K562 (cell line): ENCODE measurements at regions not wholly inside any gene's neighbourhood (a gene's known extent, or its start where the extent isn't known, plus 50 kb on each side); places are given as distances from the start of the nearest gene placed in this dataset.

ENCODE experiments used
- ATAC-seq: fragments of 200-7000 bp; cut with Tn5 transposase; 3 replicates; pipeline ENCODE4 v1.9.1; 2020; ENCODE audit warnings: moderate library complexity
- BruUV-seq: library from RNA; stranded (reverse); fragments of 400-500 nt; replicated peaks from 2 replicates; lab custom pipeline; 2021; lab: Mats Ljungman, UMichigan
- CTCF ChIA-PET: fragments of 300-600 bp; formaldehyde crosslinking; extraction: SDS; loops from one replicate; lab custom pipeline; 2021; ENCODE audit warnings: low intra/inter-chr PET ratio; lab: Yijun Ruan, JAX
- POLR2A ChIA-PET: fragments of 300-600, 350-650 bp; sonication (Branson Sonifier 250); formaldehyde crosslinking; extraction: SDS; loops from one replicate; lab custom pipeline; 2021; ENCODE audit warnings: antibody characterized with exemption, inconsistent platforms; lab: Yijun Ruan, JAX
- DNase-seq, 4 experiments: peaks; one replicate each; pipeline versions ENCODE4 v3.0.0 to v3.0.0-alpha.2; 2011 to 2018; ENCODE audit warnings: low spot score in 3 of 4, mixed read lengths in 3 of 4; ENCODE audit errors: extremely low read depth in 1 of 4
- FAIRE-seq: peaks from 2 replicates; lab custom pipeline; 2011; peaks lifted over from hg19 to GRCh38; lab: Jason Lieb, UNC
- H2AFZ ChIP-seq: 2 replicates; pipeline ENCODE4 v1.6.0; 2011; ENCODE audit warnings: low read depth, low read length, control low read depth, inconsistent platforms
- H3K27ac ChIP-seq: fragments of 200-600 bp; 3 replicates; pipeline ENCODE4 v1.8.0; 2011; ENCODE audit warnings: low read depth, mild to moderate bottlenecking, control low read depth, inconsistent platforms, low read length, moderate library complexity, mixed read lengths; ENCODE audit errors: extremely low read depth
- H3K27me3 ChIP-seq, 2 experiments: fragments of 300-600 bp in 1 of 2; 2 replicates in 1 of 2; 3 replicates in 1 of 2; pipeline versions ENCODE4 v1.6.0 to v1.8.0; 2011; ENCODE audit warnings: inconsistent platforms in 2 of 2, low read length in 2 of 2, mild to moderate bottlenecking in 1 of 2, mixed read lengths in 1 of 2, moderate library complexity in 1 of 2; ENCODE audit not compliant: control insufficient read depth in 2 of 2, insufficient read depth in 2 of 2
- H3K36me3 ChIP-seq: fragments of 300-600 bp; 3 replicates; pipeline ENCODE4 v1.8.0; 2011; ENCODE audit warnings: mild to moderate bottlenecking, low read length, inconsistent platforms; ENCODE audit not compliant: control insufficient read depth, insufficient read depth
- H3K4me1 ChIP-seq, 2 experiments: fragments of 200-600 bp in 1 of 2; replicated peaks in 1 of 2; 2 replicates in 1 of 2; 3 replicates in 1 of 2; pipeline versions ENCODE4 v1.5.1 to v1.8.0; 2011; ENCODE audit warnings: inconsistent platforms in 2 of 2, low read length in 2 of 2, mild to moderate bottlenecking in 1 of 2, mixed read lengths in 1 of 2, moderate library complexity in 1 of 2; ENCODE audit not compliant: control insufficient read depth in 2 of 2, insufficient read depth in 2 of 2
- H3K4me2 ChIP-seq: 2 replicates; pipeline ENCODE4 v1.6.1; 2011; ENCODE audit warnings: low read length, control low read depth, inconsistent platforms, mixed read lengths; ENCODE audit not compliant: insufficient read depth
- H3K4me3 ChIP-seq: fragments of 200-600 bp; sonication (generic), shearing (Covaris generic); 2 replicates; pipeline ENCODE4 v1.5.1; 2016; ENCODE audit warnings: control low read depth, inconsistent platforms
- H3K79me2 ChIP-seq: fragments of 200-600 bp; 3 replicates; pipeline ENCODE4 v1.8.0; 2011; ENCODE audit warnings: low read length, inconsistent platforms; ENCODE audit not compliant: control insufficient read depth, insufficient read depth
- H3K9ac ChIP-seq, 2 experiments: 2 replicates each; pipeline versions ENCODE4 v1.6.0 to v1.6.1; 2011; ENCODE audit warnings: low read depth in 2 of 2, low read length in 2 of 2, control low read depth in 1 of 2, inconsistent platforms in 1 of 2, mild to moderate bottlenecking in 1 of 2, mixed read lengths in 1 of 2; ENCODE audit not compliant: insufficient read depth in 1 of 2
- H3K9me1 ChIP-seq: one replicate; pipeline ENCODE4 v1.6.0; 2011; ENCODE audit warnings: inconsistent platforms, mild to moderate bottlenecking, low read length, moderate library complexity; ENCODE audit not compliant: control insufficient read depth, insufficient read depth
- H3K9me3 ChIP-seq: replicated peaks from 2 replicates; pipeline ENCODE4 v1.5.1; 2011; ENCODE audit warnings: low read depth, low read length, inconsistent platforms; ENCODE audit not compliant: control insufficient read depth, insufficient read depth
- H4K20me1 ChIP-seq: replicated peaks from 2 replicates; pipeline ENCODE4 v1.6.1; 2011; ENCODE audit warnings: low read length, inconsistent platforms, mixed read lengths; ENCODE audit not compliant: control insufficient read depth, insufficient read depth
- ADNP ChIP-seq: fragments of 200-800 bp; sonication (Bioruptor generic); IDR thresholded peaks from 2 replicates; pipeline ENCODE4 v1.6.1; 2016; ENCODE audit warnings: missing genetic modification characterization, missing compliant biosample characterization
- ETV5 ChIP-seq: sonication (generic); formaldehyde crosslinking; IDR thresholded peaks from 2 replicates; pipeline ENCODE4 v1.4.0; 2020; ENCODE audit warnings: low read depth, mild to moderate bottlenecking, missing genetic modification reagents
- FOXJ2 ChIP-seq: fragments of 200-800 bp; sonication (Bioruptor generic); IDR thresholded peaks from 2 replicates; pipeline ENCODE4 v1.6.1; 2016; ENCODE audit warnings: missing genetic modification characterization, missing compliant biosample characterization
- HSF4 ChIP-seq: fragments of 250-450 bp; sonication (Bioruptor Pico); IDR thresholded peaks from 2 replicates; pipeline ENCODE4 v2.1.2; 2022; ENCODE audit warnings: mild to moderate bottlenecking, moderate library complexity, borderline replicate concordance
- MEIS2 ChIP-seq: fragments of 450-650 bp; IDR thresholded peaks from 2 replicates; pipeline ENCODE4 v1.6.1; 2014; ENCODE audit warnings: mild to moderate bottlenecking; ENCODE audit not compliant: partially characterized antibody
- NR2C2 ChIP-seq, 2 experiments: fragments of 200-800 bp in 1 of 2; sonication (Bioruptor generic) in 1 of 2; sonication (generic) in 1 of 2; formaldehyde crosslinking in 1 of 2; IDR thresholded peaks; 2 replicates each; pipeline versions ENCODE4 v1.6.1 to v1.8.0; 2016 to 2022; ENCODE audit warnings: mild to moderate bottlenecking in 1 of 2, missing compliant biosample characterization in 1 of 2, missing genetic modification characterization in 1 of 2, missing genetic modification reagents in 1 of 2
- PKNOX1 ChIP-seq: fragments of 450-650 bp; IDR thresholded peaks from 2 replicates; pipeline ENCODE4 v1.6.1; 2016
- RHOXF2B ChIP-seq: fragments of 250-450 bp; sonication (Bioruptor Pico); conservative IDR thresholded peaks from 2 replicates; pipeline ENCODE4 v1.5.1; 2021
- TCF7 ChIP-seq: sonication (generic); IDR thresholded peaks from 2 replicates; pipeline ENCODE4 v1.6.1; 2016; ENCODE audit warnings: antibody characterized with exemption, borderline replicate concordance
- TEAD4 ChIP-seq, 2 experiments: sonication (generic) in 1 of 2; formaldehyde crosslinking in 1 of 2; IDR thresholded peaks; 2 replicates each; pipeline versions ENCODE4 v1.6.1 to v1.8.0; 2012 to 2022; ENCODE audit warnings: borderline replicate concordance in 1 of 2, inconsistent platforms in 1 of 2, low read length in 1 of 2, mild to moderate bottlenecking in 1 of 2, missing genetic modification reagents in 1 of 2
- XRCC4 ChIP-seq: IDR thresholded peaks from one replicate; pipeline ENCODE4 v1.6.1; 2011; ENCODE audit not compliant: insufficient read depth, insufficient read length; ENCODE audit errors: extremely low read depth
- ZNF239 ChIP-seq: fragments of 250-450 bp; sonication (Bioruptor Pico); IDR thresholded peaks from 2 replicates; pipeline ENCODE4 v1.4.0; 2020; ENCODE audit warnings: mild to moderate bottlenecking
- ZNF316 ChIP-seq: fragments of 450-650 bp; IDR thresholded peaks from 2 replicates; pipeline ENCODE4 v1.6.1; 2016
- ZNF436 ChIP-seq: fragments of 250-450, 450-650 bp; sonication (Bioruptor Pico); formaldehyde crosslinking; IDR thresholded peaks from 2 replicates; pipeline ENCODE4 v1.7.0; 2020; ENCODE audit warnings: mild to moderate bottlenecking
- ZNF551 ChIP-seq: fragments of 250-450 bp; sonication (Bioruptor Pico); IDR thresholded peaks from 2 replicates; pipeline ENCODE4 v1.5.0; 2021; ENCODE audit warnings: mild to moderate bottlenecking, moderate library complexity
- ZNF695 ChIP-seq: fragments of 450-650 bp; formaldehyde crosslinking; IDR thresholded peaks from 2 replicates; pipeline ENCODE4 v1.4.0; 2020; ENCODE audit warnings: mild to moderate bottlenecking, moderate library complexity
- WGBS: fragments of 100-300 bp; shearing (Covaris generic); methylation state at CpG from one replicate; pipeline ENCODE4 v1.1.6; 2016; ENCODE audit warnings: low coverage, mixed read lengths; ENCODE audit not compliant: insufficient coverage; ENCODE audit errors: missing lambda C conversion rate; 5-methylcytosine and 5-hydroxymethylcytosine counted together
- in situ Hi-C: fragments of 300-500 bp; cut with MboI; formaldehyde crosslinking; loops from 4 replicates; pipeline ENCODE4 v1.15.0; 2018; ENCODE audit warnings: inconsistent platforms, mixed read lengths
- intact Hi-C: fragments of 100-400 bp; cut with micrococcal nuclease; formaldehyde crosslinking; loops from 2 replicates; pipeline ENCODE4 v1.14.2; 2022
- TF ChIP-seq, protein P1 (sequence below): fragments of 250-450 bp; sonication (Bioruptor Pico); IDR thresholded peaks from 2 replicates; pipeline ENCODE4 v1.8.0; 2022; ENCODE audit warnings: moderate library complexity, mild to moderate bottlenecking, inconsistent platforms
- TF ChIP-seq, protein P2 (sequence below): fragments of 450-650 bp; formaldehyde crosslinking; IDR thresholded peaks from 2 replicates; pipeline ENCODE4 v1.4.0; 2020; ENCODE audit warnings: mild to moderate bottlenecking, moderate library complexity
- TF ChIP-seq, protein P3 (sequence below): fragments of 450-650 bp; formaldehyde crosslinking; IDR thresholded peaks from 2 replicates; pipeline ENCODE4 v1.4.0; 2020; ENCODE audit warnings: mild to moderate bottlenecking, mixed read lengths

DNA sequence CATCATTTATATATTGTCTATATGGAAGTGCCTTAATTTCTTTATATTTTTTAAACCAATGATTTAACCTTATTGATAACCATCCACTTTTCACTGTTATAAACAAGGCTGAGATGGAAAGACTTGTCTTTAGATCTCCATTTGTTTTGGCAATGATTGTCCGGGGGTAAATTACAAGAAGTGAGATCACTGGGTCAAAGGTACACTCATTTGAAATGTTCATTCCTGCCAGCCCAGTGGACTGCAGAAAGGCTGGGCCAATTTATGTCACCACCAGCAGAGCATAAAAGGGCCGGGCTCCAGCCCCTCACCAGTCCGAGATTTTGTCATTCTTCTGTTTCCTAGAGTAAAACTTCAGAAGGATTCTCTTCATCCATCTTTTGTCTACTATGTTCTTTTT is 93.6 kb upstream of the NEO1 start (continued):
- no peak for TF ChIP-seq ZNF239 (CRISPR knock-in tag)

DNA sequence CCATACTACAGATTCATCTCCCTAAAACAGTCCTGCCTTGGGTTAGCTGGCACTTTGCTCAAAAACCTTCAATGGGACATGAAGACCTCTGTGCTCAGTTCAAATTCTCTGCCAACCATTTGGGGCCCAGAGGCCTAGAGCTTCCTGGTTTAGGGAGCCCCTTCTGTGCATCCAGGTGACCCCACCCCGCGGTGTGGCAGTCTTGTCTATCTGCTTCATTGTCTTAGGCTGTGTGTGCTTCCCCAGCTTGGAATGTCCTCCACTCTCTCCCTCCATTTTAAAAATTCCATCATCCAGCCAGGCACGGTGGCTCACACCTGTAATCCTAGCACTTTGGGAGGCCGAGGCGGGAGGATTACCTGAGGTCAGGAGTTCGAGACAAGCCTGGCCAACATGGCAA is 99.0 kb upstream of the NEO1 start:
- Histone ChIP-seq H3K4me1 (no peaks in the 10 kb centered on the region), H3K9me3 (no peaks in the 10 kb centered on the region), H2AFZ (no peak overlapping the region), H3K4me2 (no peak overlapping the region), H3K36me3 (no peaks in the 10 kb centered on the region), H3K27ac (no peak overlapping the region), H3K27me3 (no peaks in the 10 kb centered on the region), H4K20me1 (no peaks in the 10 kb centered on the region), H3K4me3 (no peak overlapping the region), H3K79me2 (no peaks in the 10 kb centered on the region), H3K9me1 (no peaks in the 10 kb centered on the region), H3K9ac (no peak overlapping the region)
- FAIRE-seq (no peak), ATAC-seq (no peak), DNase-seq (no peak)
- no TSS peak for BruUV-seq
- TF ChIP-seq NR2C2 (CRISPR knock-in tag; IDR thresholded peaks at IDR 0.05) (no peak), NR2C2 (tag; IDR thresholded peaks at IDR 0.05) (no peak), ETV5 (no peak), TEAD4 (IDR thresholded peaks at IDR 0.05; ENCODE audit: low read length) (no peak), TEAD4 (CRISPR knock-in tag; IDR thresholded peaks at IDR 0.05; ENCODE audit: borderline replicate concordance) (no peak), FOXJ2 (tag) (no peak), XRCC4 (no peak), MEIS2 (no peak), ZNF695 (CRISPR knock-in tag) (no peak), ZNF551 (CRISPR knock-in tag) (no peak), TCF7 (no peak), ADNP (no peak), ZNF316 (no peak), PKNOX1 (no peak), RHOXF2B (no peak), ZNF436 (no peak), HSF4 (no peak)
- TF ChIP-seq, protein P1, sequence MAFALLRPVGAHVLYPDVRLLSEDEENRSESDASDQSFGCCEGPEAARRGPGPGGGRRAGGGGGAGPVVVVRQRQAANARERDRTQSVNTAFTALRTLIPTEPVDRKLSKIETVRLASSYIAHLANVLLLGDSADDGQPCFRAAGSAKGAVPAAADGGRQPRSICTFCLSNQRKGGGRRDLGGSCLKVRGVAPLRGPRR: no peak
- TF ChIP-seq, protein P2, sequence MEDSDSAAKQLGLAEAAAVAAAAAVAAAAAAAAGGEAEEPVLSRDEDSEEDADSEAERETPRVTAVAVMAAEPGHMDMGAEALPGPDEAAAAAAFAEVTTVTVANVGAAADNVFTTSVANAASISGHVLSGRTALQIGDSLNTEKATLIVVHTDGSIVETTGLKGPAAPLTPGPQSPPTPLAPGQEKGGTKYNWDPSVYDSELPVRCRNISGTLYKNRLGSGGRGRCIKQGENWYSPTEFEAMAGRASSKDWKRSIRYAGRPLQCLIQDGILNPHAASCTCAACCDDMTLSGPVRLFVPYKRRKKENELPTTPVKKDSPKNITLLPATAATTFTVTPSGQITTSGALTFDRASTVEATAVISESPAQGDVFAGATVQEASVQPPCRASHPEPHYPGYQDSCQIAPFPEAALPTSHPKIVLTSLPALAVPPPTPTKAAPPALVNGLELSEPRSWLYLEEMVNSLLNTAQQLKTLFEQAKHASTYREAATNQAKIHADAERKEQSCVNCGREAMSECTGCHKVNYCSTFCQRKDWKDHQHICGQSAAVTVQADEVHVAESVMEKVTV (CRISPR knock-in tag): no peak
- TF ChIP-seq, protein P3, sequence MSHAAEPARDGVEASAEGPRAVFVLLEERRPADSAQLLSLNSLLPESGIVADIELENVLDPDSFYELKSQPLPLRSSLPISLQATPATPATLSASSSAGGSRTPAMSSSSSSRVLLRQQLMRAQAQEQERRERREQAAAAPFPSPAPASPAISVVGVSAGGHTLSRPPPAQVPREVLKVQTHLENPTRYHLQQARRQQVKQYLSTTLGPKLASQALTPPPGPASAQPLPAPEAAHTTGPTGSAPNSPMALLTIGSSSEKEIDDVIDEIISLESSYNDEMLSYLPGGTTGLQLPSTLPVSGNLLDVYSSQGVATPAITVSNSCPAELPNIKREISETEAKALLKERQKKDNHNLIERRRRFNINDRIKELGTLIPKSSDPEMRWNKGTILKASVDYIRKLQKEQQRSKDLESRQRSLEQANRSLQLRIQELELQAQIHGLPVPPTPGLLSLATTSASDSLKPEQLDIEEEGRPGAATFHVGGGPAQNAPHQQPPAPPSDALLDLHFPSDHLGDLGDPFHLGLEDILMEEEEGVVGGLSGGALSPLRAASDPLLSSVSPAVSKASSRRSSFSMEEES (CRISPR knock-in tag): no peak
- intact Hi-C loops: no loop called here
- ChIA-PET CTCF (no interaction called here), POLR2A (no interaction called here)
- 0% methylated on average over 6 of the region's 6 CpGs for WGBS
- in situ Hi-C loops: no loop called here
